ENCODE measurements at regions not wholly inside any gene's neighbourhood (a gene's known extent, or its start where the extent isn't known, plus 50 kb on each side); places are given as distances from the start of the nearest gene placed in this dataset.

DNA sequence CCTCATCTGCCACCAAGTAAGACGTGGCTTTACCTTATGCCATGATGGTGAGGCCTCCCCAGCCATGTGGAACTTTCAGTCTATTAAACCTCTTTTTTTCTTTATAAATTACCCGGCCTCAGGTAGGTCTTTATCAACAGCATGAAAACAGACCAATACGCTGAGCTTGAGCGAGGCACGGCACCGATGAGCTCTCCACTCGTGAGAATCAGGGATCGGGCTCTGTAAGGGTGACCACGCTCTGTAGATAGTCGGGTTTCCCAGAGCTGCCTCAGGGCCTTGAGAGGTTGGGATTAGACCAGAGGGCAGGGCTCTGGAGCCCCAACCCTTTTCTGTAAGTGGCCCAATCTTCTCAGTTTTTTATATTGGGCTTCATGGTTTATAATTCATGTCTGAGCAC lies 360.3 kb upstream of the MYT1L start:
- peaks cover 36% of the 10 kb centered on the region for H3K27me3 ChIP-seq (ENCODE audit: insufficient read depth, low read length)
- H3K9me3 ChIP-seq (ENCODE audit: control insufficient read depth in 1 of 2, insufficient read depth in 1 of 2, low read depth in 1 of 2, low read length in 2 of 2), result no peaks in the 10 kb centered on the region
- no peak overlapping the region for H3K4me2 ChIP-seq (ENCODE audit: low read length)
- no peak overlapping the region for H3K4me3 ChIP-seq (replicated peaks in 1 of 2; ENCODE audit: low read depth in 1 of 2, low read length in 2 of 2)
- intact Hi-C loops (cut with micrococcal nuclease), result loop anchor here (10.0 kb wide), 1 partner anchor 797 kb away; no protein-coding TSS in a partner anchor
- ATAC-seq (no peak), DNase-seq (ENCODE audit: low read depth, low spot score) (no peak)
- H3K79me2 ChIP-seq (ENCODE audit: insufficient read depth, low read length), result no peaks in the 10 kb centered on the region
- no peak overlapping the region for H3K27ac ChIP-seq (ENCODE audit: low read depth, low read length)
- no peak overlapping the region for H2AFZ ChIP-seq (ENCODE audit: low read depth, low read length, poor library complexity, severe bottlenecking)
- no peaks in the 10 kb centered on the region for H3K36me3 ChIP-seq (ENCODE audit: control insufficient read depth in 1 of 2, insufficient read depth in 2 of 2, low read length in 2 of 2)
- ChIA-PET RAD21 (ENCODE audit: low non-redundant PET in 1 of 2, low total read pairs in 2 of 2, uncharacterized antibody in 2 of 2, unreplicated experiment in 2 of 2) (no interaction called here), POLR2A (no interaction called here), CTCF (no interaction called here)
- H3K9ac ChIP-seq (ENCODE audit: low read length), result no peak overlapping the region
- no peak for TF ChIP-seq ZNF274 (IDR thresholded peaks at IDR 0.05; ENCODE audit: low read depth, low read length)
- TF ChIP-seq, protein P1, sequence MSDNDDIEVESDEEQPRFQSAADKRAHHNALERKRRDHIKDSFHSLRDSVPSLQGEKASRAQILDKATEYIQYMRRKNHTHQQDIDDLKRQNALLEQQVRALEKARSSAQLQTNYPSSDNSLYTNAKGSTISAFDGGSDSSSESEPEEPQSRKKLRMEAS (IDR thresholded peaks at IDR 0.05), result no peak
- BruUV-seq (replicated peaks), result no TSS peak
- H3K9me2 ChIP-seq (ENCODE audit: insufficient read depth), result no peaks in the 10 kb centered on the region
- no peaks in the 10 kb centered on the region for H3K4me1 ChIP-seq (ENCODE audit: control insufficient read depth in 1 of 2, insufficient read depth in 2 of 2, low read length in 2 of 2)
- no peaks in the 10 kb centered on the region for H4K20me1 ChIP-seq (ENCODE audit: insufficient read depth)

DNA sequence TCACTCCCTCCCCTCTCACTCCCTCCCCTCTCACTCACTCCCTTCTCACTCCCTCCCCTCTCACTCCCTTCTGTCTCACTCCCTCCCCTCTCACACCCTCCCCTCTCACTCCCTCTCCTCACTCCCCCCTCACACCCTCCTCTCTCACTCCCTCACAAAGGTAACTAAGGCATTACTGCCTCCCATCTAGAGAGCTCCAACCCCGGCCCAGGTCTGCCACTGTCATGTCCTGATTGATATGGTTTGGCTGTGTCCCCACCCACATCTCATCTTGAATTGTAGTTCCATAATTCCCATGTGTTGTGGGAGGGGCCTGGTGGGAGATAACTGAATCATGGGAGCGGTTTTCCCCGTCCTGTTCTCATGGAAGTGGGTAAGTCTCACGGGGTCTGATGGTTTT lies 359.9 kb upstream of the MYT1L start:
- POLR2A ChIA-PET, result no interaction called here
- no peaks in the 10 kb centered on the region for H4K20me1 ChIP-seq (ENCODE audit: insufficient read depth)
- peaks cover 32% of the 10 kb centered on the region for H3K27me3 ChIP-seq (ENCODE audit: insufficient read depth, low read length)
- H3K4me2 ChIP-seq (ENCODE audit: low read length), result no peak overlapping the region
- H2AFZ ChIP-seq (ENCODE audit: low read depth, low read length, poor library complexity, severe bottlenecking), result no peak overlapping the region
- ATAC-seq, result no peak
- no peaks in the 10 kb centered on the region for H3K9me3 ChIP-seq (ENCODE audit: control insufficient read depth in 1 of 2, insufficient read depth in 1 of 2, low read depth in 1 of 2, low read length in 2 of 2)
- BruUV-seq (replicated peaks), result no TSS peak
- no peaks in the 10 kb centered on the region for H3K79me2 ChIP-seq (ENCODE audit: insufficient read depth, low read length)
- no peaks in the 10 kb centered on the region for H3K36me3 ChIP-seq (ENCODE audit: control insufficient read depth in 1 of 2, insufficient read depth in 2 of 2, low read length in 2 of 2)
- no peak overlapping the region for H3K27ac ChIP-seq (ENCODE audit: low read depth, low read length)
- no peak for TF ChIP-seq RAD21 (IDR thresholded peaks at IDR 0.05; ENCODE audit: low read depth)
- TF ChIP-seq ELF1 (IDR thresholded peaks at IDR 0.05; ENCODE audit: borderline replicate concordance, low read depth), result no peak
- no peak for TF ChIP-seq CEBPB (IDR thresholded peaks at IDR 0.05; ENCODE audit: low read depth)
- TF ChIP-seq CBX3 (IDR thresholded peaks at IDR 0.05; ENCODE audit: low read depth), result no peak
- no peak for TF ChIP-seq SIN3A (IDR thresholded peaks at IDR 0.05; ENCODE audit: low read depth)
- no peak for TF ChIP-seq ZNF274 (IDR thresholded peaks at IDR 0.05; ENCODE audit: low read depth, low read length)
- no peak for DNase-seq (ENCODE audit: low read depth, low spot score)
- intact Hi-C loops (cut with micrococcal nuclease), result loop anchor here (10.0 kb wide), 1 partner anchor 796 kb away; no protein-coding TSS in a partner anchor
- H3K9me2 ChIP-seq (ENCODE audit: insufficient read depth), result no peaks in the 10 kb centered on the region
- no peak overlapping the region for H3K9ac ChIP-seq (ENCODE audit: low read length)
- CTCF ChIA-PET, result interaction anchor here (1.5 kb wide), 1 partner anchor 7 kb away, joined by 3 read pairs; no protein-coding TSS in a partner anchor
- RAD21 ChIA-PET (ENCODE audit: low non-redundant PET in 1 of 2, low total read pairs in 2 of 2, uncharacterized antibody in 2 of 2, unreplicated experiment in 2 of 2), result no interaction called here
- no peaks in the 10 kb centered on the region for H3K4me1 ChIP-seq (ENCODE audit: control insufficient read depth in 1 of 2, insufficient read depth in 2 of 2, low read length in 2 of 2)
- no peak overlapping the region for H3K4me3 ChIP-seq (replicated peaks in 1 of 2; ENCODE audit: low read depth in 1 of 2, low read length in 2 of 2)

Data from HCT116 (cell line).